Fibroblast of pulmonary artery (primary cell): ENCODE measurements at regions not wholly inside any gene's neighbourhood (a gene's known extent, or its start where the extent isn't known, plus 50 kb on each side); places are given as distances from the start of the nearest gene placed in this dataset.

Source experiments
- DNase-seq: peaks from one replicate; pipeline ENCODE4 v3.0.0-alpha.2; 2010; ENCODE audit warnings: low read depth
- H3K4me3 ChIP-seq: replicated peaks from 2 replicates; pipeline ENCODE4 v1.5.1; 2011; ENCODE audit warnings: low read depth, mild to moderate bottlenecking, control low read depth, low read length, moderate library complexity
- CTCF ChIP-seq: IDR thresholded peaks from 2 replicates; pipeline ENCODE4 v1.5.1; 2011; ENCODE audit warnings: mild to moderate bottlenecking, control low read depth, low read length, inconsistent platforms; ENCODE audit errors: missing control alignments

GRCh38 chr21:24096651-24097050 lies 1510.6 kb downstream of the MRPL39 start:
- DNase-seq: no peak
- H3K4me3 ChIP-seq: no peak overlapping the region
- no peak for TF ChIP-seq CTCF

- no peak overlapping the region for H3K4me3 ChIP-seq
- no peak for TF ChIP-seq CTCF
- no peak for DNase-seq
Observed at GRCh38 chr21:24093032-24093431, 1514.2 kb downstream of the MRPL39 start.

GRCh38 chr21:24076179-24076578 lies 1531.1 kb downstream of the MRPL39 start:
- DNase-seq: peak; percentile 63
- peak; percentile 13 for TF ChIP-seq CTCF
- no peak overlapping the region for H3K4me3 ChIP-seq

GRCh38 chr21:24055696-24056095 lies 1551.6 kb downstream of the MRPL39 start:
- no peak for DNase-seq
- TF ChIP-seq CTCF: no peak
- H3K4me3 ChIP-seq: no peak overlapping the region

- DNase-seq: no peak
- TF ChIP-seq CTCF: no peak
- H3K4me3 ChIP-seq: no peak overlapping the region
Observed at GRCh38 chr21:24050231-24050630, 1557.0 kb downstream of the MRPL39 start.

GRCh38 chr21:24046829-24047443 lies 1560.3 kb downstream of the MRPL39 start:
- no peak for DNase-seq
- no peak for TF ChIP-seq CTCF
- H3K4me3 ChIP-seq: no peak overlapping the region

GRCh38 chr21:24045775-24046215 lies 1561.5 kb downstream of the MRPL39 start:
- peak; percentile 63 for TF ChIP-seq CTCF
- peak; percentile 99 for DNase-seq
- H3K4me3 ChIP-seq: no peak overlapping the region
